ENCODE measurements at regions not wholly inside any gene's neighbourhood (a gene's known extent, or its start where the extent isn't known, plus 50 kb on each side); places are given as distances from the start of the nearest gene placed in this dataset.

GRCh38 chr12:97181571-97182265 is 274.7 kb downstream of the NEDD1 start:
- Histone ChIP-seq H3K4me3 (replicated peaks; ENCODE audit: low read depth, low read length) (no peak overlapping the region), H3K27me3 (replicated peaks; ENCODE audit: control insufficient read depth, insufficient read depth, low read length) (no peaks in the 10 kb centered on the region), H3K36me3 (ENCODE audit: control insufficient read depth, insufficient read depth, low read length) (no peaks in the 10 kb centered on the region)
- TF ChIP-seq, protein P1, sequence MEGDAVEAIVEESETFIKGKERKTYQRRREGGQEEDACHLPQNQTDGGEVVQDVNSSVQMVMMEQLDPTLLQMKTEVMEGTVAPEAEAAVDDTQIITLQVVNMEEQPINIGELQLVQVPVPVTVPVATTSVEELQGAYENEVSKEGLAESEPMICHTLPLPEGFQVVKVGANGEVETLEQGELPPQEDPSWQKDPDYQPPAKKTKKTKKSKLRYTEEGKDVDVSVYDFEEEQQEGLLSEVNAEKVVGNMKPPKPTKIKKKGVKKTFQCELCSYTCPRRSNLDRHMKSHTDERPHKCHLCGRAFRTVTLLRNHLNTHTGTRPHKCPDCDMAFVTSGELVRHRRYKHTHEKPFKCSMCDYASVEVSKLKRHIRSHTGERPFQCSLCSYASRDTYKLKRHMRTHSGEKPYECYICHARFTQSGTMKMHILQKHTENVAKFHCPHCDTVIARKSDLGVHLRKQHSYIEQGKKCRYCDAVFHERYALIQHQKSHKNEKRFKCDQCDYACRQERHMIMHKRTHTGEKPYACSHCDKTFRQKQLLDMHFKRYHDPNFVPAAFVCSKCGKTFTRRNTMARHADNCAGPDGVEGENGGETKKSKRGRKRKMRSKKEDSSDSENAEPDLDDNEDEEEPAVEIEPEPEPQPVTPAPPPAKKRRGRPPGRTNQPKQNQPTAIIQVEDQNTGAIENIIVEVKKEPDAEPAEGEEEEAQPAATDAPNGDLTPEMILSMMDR (IDR thresholded peaks at IDR 0.05; ENCODE audit: insufficient read depth, low read length, poor library complexity, severe bottlenecking) = no peak
- no peak for DNase-seq (ENCODE audit: extremely low read depth, insufficient read length)

DNA sequence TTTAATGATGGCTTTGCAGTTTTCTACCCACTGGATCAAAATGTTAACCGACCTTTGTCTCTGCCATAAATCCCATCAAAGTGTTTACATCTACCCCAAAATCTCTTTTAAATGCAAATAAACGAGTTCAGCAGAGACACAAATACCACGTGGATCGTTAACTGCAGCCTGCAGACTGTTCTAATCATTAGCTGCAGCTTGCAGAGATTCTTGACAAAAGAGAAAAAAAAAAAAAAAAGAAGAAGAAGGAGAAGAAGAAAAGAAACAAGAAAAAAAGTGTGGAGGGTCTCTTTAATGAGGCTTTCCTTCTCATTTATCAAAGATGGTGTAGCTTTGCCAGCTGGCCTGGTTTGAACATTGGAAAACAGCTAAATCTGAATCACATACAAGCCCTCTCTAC is 275.7 kb downstream of the NEDD1 start:
- Histone ChIP-seq H3K36me3 (ENCODE audit: control insufficient read depth, insufficient read depth, low read length) (no peaks in the 10 kb centered on the region), H3K27me3 (replicated peaks; ENCODE audit: control insufficient read depth, insufficient read depth, low read length) (no peaks in the 10 kb centered on the region), H3K4me3 (replicated peaks; ENCODE audit: low read depth, low read length) (no peak overlapping the region)
- DNase-seq (ENCODE audit: extremely low read depth, insufficient read length) = no peak
- TF ChIP-seq, protein P1 (IDR thresholded peaks at IDR 0.05; ENCODE audit: insufficient read depth, low read length, poor library complexity, severe bottlenecking) = no peak

GRCh38 chr12:97184127-97184773 is 277.2 kb downstream of the NEDD1 start:
- no peak overlapping the region for H3K4me3 ChIP-seq (replicated peaks; ENCODE audit: low read depth, low read length)
- TF ChIP-seq, protein P1 (IDR thresholded peaks at IDR 0.05; ENCODE audit: insufficient read depth, low read length, poor library complexity, severe bottlenecking) = no peak
- DNase-seq (ENCODE audit: extremely low read depth, insufficient read length) = no peak
- H3K27me3 ChIP-seq (replicated peaks; ENCODE audit: control insufficient read depth, insufficient read depth, low read length) = no peaks in the 10 kb centered on the region
- no peaks in the 10 kb centered on the region for H3K36me3 ChIP-seq (ENCODE audit: control insufficient read depth, insufficient read depth, low read length)

DNA sequence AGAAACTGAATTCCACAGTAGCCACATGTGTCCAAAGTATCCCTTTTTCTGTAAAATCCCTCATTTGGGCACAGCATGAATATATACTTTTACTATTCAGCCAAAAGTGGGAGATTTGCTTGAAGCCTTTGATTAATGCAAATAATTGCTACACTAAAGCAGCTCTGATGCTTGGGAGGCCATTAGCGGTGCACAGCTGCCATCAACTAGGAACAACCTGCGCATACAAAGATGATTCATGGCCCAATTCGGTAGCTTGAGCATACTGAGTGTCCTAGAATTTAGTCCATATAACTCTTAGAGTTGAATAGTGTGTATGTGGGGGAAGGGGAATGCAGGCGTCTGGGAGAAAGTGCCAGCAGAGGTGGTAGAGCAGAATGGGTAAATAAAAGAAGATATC is 277.0 kb upstream of the RMST start:
- no peaks in the 10 kb centered on the region for H3K36me3 ChIP-seq (ENCODE audit: control insufficient read depth, insufficient read depth, low read length)
- no peak for DNase-seq (ENCODE audit: extremely low read depth, insufficient read length)
- H3K4me3 ChIP-seq (replicated peaks; ENCODE audit: low read depth, low read length) = no peak overlapping the region
- H3K27me3 ChIP-seq (replicated peaks; ENCODE audit: control insufficient read depth, insufficient read depth, low read length) = no peaks in the 10 kb centered on the region
- TF ChIP-seq, protein P1 (IDR thresholded peaks at IDR 0.05; ENCODE audit: insufficient read depth, low read length, poor library complexity, severe bottlenecking) = no peak

DNA sequence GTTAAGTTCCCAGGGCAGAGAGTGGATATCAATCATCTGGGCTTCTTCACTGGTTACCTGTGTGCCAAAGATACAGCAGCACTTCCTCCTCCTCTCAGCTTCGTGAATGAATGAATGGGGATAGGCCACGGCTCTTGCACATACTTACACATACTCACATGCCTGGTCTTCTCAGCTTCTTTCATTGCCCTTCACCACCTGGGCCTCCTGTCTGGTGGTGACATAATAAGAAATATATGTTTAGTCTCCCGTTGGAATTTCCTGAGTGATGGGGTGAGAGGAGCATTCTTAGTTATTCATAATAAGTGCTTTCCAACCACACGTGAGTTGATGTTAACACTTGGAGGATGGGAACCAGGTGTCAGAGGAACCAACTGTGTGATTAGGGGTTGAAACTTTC is 268.1 kb upstream of the RMST start:
- TF ChIP-seq, protein P1 (IDR thresholded peaks at IDR 0.05; ENCODE audit: insufficient read depth, low read length, poor library complexity, severe bottlenecking) = no peak
- Histone ChIP-seq H3K36me3 (ENCODE audit: control insufficient read depth, insufficient read depth, low read length) (no peaks in the 10 kb centered on the region), H3K27me3 (replicated peaks; ENCODE audit: control insufficient read depth, insufficient read depth, low read length) (no peaks in the 10 kb centered on the region), H3K4me3 (replicated peaks; ENCODE audit: low read depth, low read length) (no peak overlapping the region)
- DNase-seq (ENCODE audit: extremely low read depth, insufficient read length) = no peak

All from GM06990 (cell line).